ENCODE measurements at regions not wholly inside any gene's neighbourhood (a gene's known extent, or its start where the extent isn't known, plus 50 kb on each side); places are given as distances from the start of the nearest gene placed in this dataset. TPM values are rescaled to one million over a fixed set of nuclear protein-coding genes. Genes with fewer than 3 reads are reported as not detected.

- ChIA-PET CTCF (no interaction called here), POLR2A (no interaction called here)
- H3K27me3 ChIP-seq (ENCODE audit: control insufficient read depth, insufficient read depth, low read length): no peaks in the 10 kb centered on the region
- no peak overlapping the region for H3K4me3 ChIP-seq (ENCODE audit: low read depth, low read length)
- DNase-seq (ENCODE audit: low read depth): no peak
- H3K36me3 ChIP-seq (ENCODE audit: control insufficient read depth, insufficient read depth, low read length): no peaks in the 10 kb centered on the region
- no peak for TF ChIP-seq CTCF (IDR thresholded peaks at IDR 0.05; ENCODE audit: insufficient read depth, low read depth, low read length)
Measured at GRCh38 chr22:25508761-25509321, 55.6 kb upstream of the GRK3 start.

GRCh38 chr22:25509374-25509791 lies 55.1 kb upstream of the GRK3 start:
- Histone ChIP-seq H3K36me3 (ENCODE audit: control insufficient read depth, insufficient read depth, low read length) (no peaks in the 10 kb centered on the region), H3K27me3 (ENCODE audit: control insufficient read depth, insufficient read depth, low read length) (no peaks in the 10 kb centered on the region), H3K4me3 (ENCODE audit: low read depth, low read length) (no peak overlapping the region)
- no peak for DNase-seq (ENCODE audit: low read depth)
- TF ChIP-seq CTCF (IDR thresholded peaks at IDR 0.05; ENCODE audit: insufficient read depth, low read depth, low read length): no peak
- ChIA-PET CTCF (no interaction called here), POLR2A (no interaction called here)

- Histone ChIP-seq H3K4me3 (ENCODE audit: low read depth, low read length) (no peak overlapping the region), H3K36me3 (ENCODE audit: control insufficient read depth, insufficient read depth, low read length) (no peaks in the 10 kb centered on the region), H3K27me3 (ENCODE audit: control insufficient read depth, insufficient read depth, low read length) (no peaks in the 10 kb centered on the region)
- POLR2A ChIA-PET: no interaction called here
- DNase-seq (ENCODE audit: low read depth): no peak
- TF ChIP-seq CTCF (IDR thresholded peaks at IDR 0.05; ENCODE audit: insufficient read depth, low read depth, low read length): no peak
- CTCF ChIA-PET: no interaction called here
Measured at GRCh38 chr22:25510876-25511275, 53.6 kb upstream of the GRK3 start.

- TF ChIP-seq CTCF (IDR thresholded peaks at IDR 0.05; ENCODE audit: insufficient read depth, low read depth, low read length): no peak
- Histone ChIP-seq H3K27me3 (ENCODE audit: control insufficient read depth, insufficient read depth, low read length) (no peaks in the 10 kb centered on the region), H3K36me3 (ENCODE audit: control insufficient read depth, insufficient read depth, low read length) (no peaks in the 10 kb centered on the region), H3K4me3 (ENCODE audit: low read depth, low read length) (no peak overlapping the region)
- POLR2A ChIA-PET: no interaction called here
- no peak for DNase-seq (ENCODE audit: low read depth)
- CTCF ChIA-PET: no interaction called here
Measured at GRCh38 chr22:25511725-25512124, 52.8 kb upstream of the GRK3 start.

GRCh38 chr22:25514436-25515180 lies 49.9 kb upstream of the GRK3 start:
- no peak overlapping the region for H3K4me3 ChIP-seq (ENCODE audit: low read depth, low read length)
- H3K36me3 ChIP-seq (ENCODE audit: control insufficient read depth, insufficient read depth, low read length): no peaks in the 10 kb centered on the region
- ChIA-PET POLR2A (interaction anchor here (0.6 kb wide), 1 partner anchor 1063 kb away, joined by 3 read pairs; no protein-coding TSS in a partner anchor), CTCF (no interaction called here)
- DNase-seq (ENCODE audit: low read depth): no peak
- no peaks in the 10 kb centered on the region for H3K27me3 ChIP-seq (ENCODE audit: control insufficient read depth, insufficient read depth, low read length)
- no peak for TF ChIP-seq CTCF (IDR thresholded peaks at IDR 0.05; ENCODE audit: insufficient read depth, low read depth, low read length)

Small RNA genes lying in the stretch of these regions (small RNA-seq; reads per million reads assigned to genes)
- gene IGLL3P (ENCODE audit: insufficient read length, low read depth, low replicate concordance) (not detected), gene MIR6817 (ENCODE audit: insufficient read length, low read depth, low replicate concordance) (not detected)

Measured in BJ (cell line).